ENCODE measurements at regions not wholly inside any gene's neighbourhood (a gene's known extent, or its start where the extent isn't known, plus 50 kb on each side); places are given as distances from the start of the nearest gene placed in this dataset.

- Histone ChIP-seq H3K4me3 (no peak overlapping the region), H3K4me1 (no peaks in the 10 kb centered on the region), H3K27ac (no peak overlapping the region), H3K9me3 (no peaks in the 10 kb centered on the region), H3K36me3 (no peaks in the 10 kb centered on the region), H3K27me3 (peaks cover 0 to 3% (median 0%) of the 10 kb centered on the region in 9 donors)
- 73 to 78% (median 76%) methylated on average over 2 of the region's 2 CpGs for WGBS, 4 donors
- intact Hi-C loops (cut with DNase I): no loop called here
- TF ChIP-seq POLR2A (IDR thresholded peaks at IDR 0.05) (no peak), CTCF (IDR thresholded peaks at IDR 0.05) (no peak)
- DNase-seq: no peak
- ATAC-seq: peak in 1 of 4 donors; percentile 38
Observed at GRCh38 chr2:19425419-19425818, 67.0 kb upstream of the OSR1 start.

GRCh38 chr2:19419211-19419880, 60.9 kb upstream of the OSR1 start:
- no peak overlapping the region for H3K27ac ChIP-seq
- H3K27me3 ChIP-seq: no peaks in the 10 kb centered on the region
- 53 to 73% (median 61%) methylated on average over 3 of the region's 3 CpGs for WGBS, 4 donors
- peaks cover 0 to 6% (median 0%) of the 10 kb centered on the region in 12 donors for H3K4me1 ChIP-seq
- TF ChIP-seq CTCF (IDR thresholded peaks at IDR 0.05): no peak
- no peak for TF ChIP-seq POLR2A (IDR thresholded peaks at IDR 0.05)
- H3K36me3 ChIP-seq: no peaks in the 10 kb centered on the region
- H3K9me3 ChIP-seq: peaks cover 0 to 6% (median 0%) of the 10 kb centered on the region in 12 donors
- ATAC-seq (no peak), DNase-seq (no peak)
- intact Hi-C loops (cut with DNase I): no loop called here
- no peak overlapping the region for H3K4me3 ChIP-seq

GRCh38 chr2:19416784-19417684, 58.6 kb upstream of the OSR1 start:
- Histone ChIP-seq H3K4me3 (no peak overlapping the region), H3K36me3 (no peaks in the 10 kb centered on the region), H3K4me1 (peaks cover 0 to 6% (median 0%) of the 10 kb centered on the region in 12 donors), H3K27ac (no peak overlapping the region), H3K27me3 (no peaks in the 10 kb centered on the region), H3K9me3 (peaks cover 0 to 20% (median 4%) of the 10 kb centered on the region in 12 donors)
- intact Hi-C loops (cut with DNase I): no loop called here
- peak in 1 of 5 donors; percentile 39 for DNase-seq
- 57 to 71% (median 66%) methylated on average over 3 of the region's 3 CpGs for whole genome bisulfite sequencing, 4 donors
- TF ChIP-seq POLR2A (IDR thresholded peaks at IDR 0.05) (no peak), CTCF (IDR thresholded peaks at IDR 0.05) (no peak)
- ATAC-seq: peak in 2 of 4 donors; percentile 34

- no peak overlapping the region for H3K4me3 ChIP-seq
- ATAC-seq (no peak), DNase-seq (no peak)
- no peaks in the 10 kb centered on the region for H3K36me3 ChIP-seq
- H3K27ac ChIP-seq: no peak overlapping the region
- intact Hi-C loops (cut with DNase I): no loop called here
- peaks cover 0 to 27% (median 7%) of the 10 kb centered on the region in 12 donors for H3K9me3 ChIP-seq
- WGBS, 4 donors: 72 to 81% (median 78%) methylated on average over 2 of the region's 2 CpGs
- TF ChIP-seq POLR2A (IDR thresholded peaks at IDR 0.05) (no peak), CTCF (IDR thresholded peaks at IDR 0.05) (no peak)
- H3K27me3 ChIP-seq: no peaks in the 10 kb centered on the region
- peaks cover 0 to 6% (median 0%) of the 10 kb centered on the region in 12 donors for H3K4me1 ChIP-seq
Observed at GRCh38 chr2:19416083-19416482, 57.7 kb upstream of the OSR1 start.
